Lower leg skin (tissue), 3 donors: ENCODE measurements at regions not wholly inside any gene's neighbourhood (a gene's known extent, or its start where the extent isn't known, plus 50 kb on each side); places are given as distances from the start of the nearest gene placed in this dataset.

ENCODE experiments used
- CTCF ChIP-seq, 3 donors: fragments of 450-650 bp; IDR thresholded peaks; one replicate each; pipeline ENCODE4 v1.5.1; 2016; ENCODE audit warnings: antibody characterized with exemption in 3 of 3, mild to moderate bottlenecking in 3 of 3, moderate library complexity in 2 of 3
- POLR2A ChIP-seq, 2 donors: fragments of 450-650 bp; IDR thresholded peaks; one replicate each; pipeline ENCODE4 v1.6.1; 2016 to 2017; ENCODE audit warnings: antibody characterized with exemption in 2 of 2, mild to moderate bottlenecking in 1 of 2, moderate library complexity in 1 of 2

- no peak for TF ChIP-seq CTCF (IDR thresholded peaks at IDR 0.05)
- TF ChIP-seq POLR2A (IDR thresholded peaks at IDR 0.05), result no peak
Observed at GRCh38 chr9:24939109-24939850, 393.6 kb upstream of the IZUMO3 start.
